Hippocampal formation (tissue), 2 donors: ENCODE measurements at regions not wholly inside any gene's neighbourhood (a gene's known extent, or its start where the extent isn't known, plus 50 kb on each side); places are given as distances from the start of the nearest gene placed in this dataset.
"Not testable (repeated sequence)": the region's sequence is repeated elsewhere in the genome, so short reads cannot be mapped to it uniquely, and the experiment has no call there.

Source experiments
- DNase-seq, 2 donors: peaks; one replicate each; lab custom pipeline; 2025; lab: John Stamatoyannopoulos, UW

DNA sequence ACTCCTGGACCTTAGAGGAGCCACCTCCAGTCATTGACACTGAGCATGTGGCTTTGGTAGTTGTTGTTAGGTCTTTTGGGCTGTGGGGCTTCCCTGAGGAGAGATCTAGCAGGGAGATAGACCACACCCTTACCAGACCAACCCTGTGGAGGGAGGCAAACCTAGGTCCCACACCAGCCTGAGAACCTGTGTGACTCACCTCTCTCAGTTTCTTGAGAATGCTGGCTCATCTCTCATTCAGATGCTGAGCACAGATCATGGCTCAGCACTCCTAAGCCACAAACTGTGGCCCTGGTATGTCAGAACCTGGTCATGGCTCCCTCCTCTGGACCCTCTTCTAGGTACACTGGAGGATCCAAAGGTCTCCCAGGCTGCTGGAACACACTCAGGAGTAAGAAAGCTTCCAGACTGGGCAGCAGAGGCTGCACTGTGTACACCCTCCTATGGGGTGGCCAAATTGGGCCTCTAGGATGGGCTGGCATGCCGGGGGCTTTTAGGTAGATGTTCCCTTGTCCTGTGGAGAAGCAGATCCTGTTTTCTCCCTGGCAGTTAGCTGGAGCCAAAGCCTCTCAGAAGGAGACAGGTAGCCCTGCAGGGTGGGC, 1294.5 kb downstream of the KHDRBS2 start:
- no peak for DNase-seq

DNA sequence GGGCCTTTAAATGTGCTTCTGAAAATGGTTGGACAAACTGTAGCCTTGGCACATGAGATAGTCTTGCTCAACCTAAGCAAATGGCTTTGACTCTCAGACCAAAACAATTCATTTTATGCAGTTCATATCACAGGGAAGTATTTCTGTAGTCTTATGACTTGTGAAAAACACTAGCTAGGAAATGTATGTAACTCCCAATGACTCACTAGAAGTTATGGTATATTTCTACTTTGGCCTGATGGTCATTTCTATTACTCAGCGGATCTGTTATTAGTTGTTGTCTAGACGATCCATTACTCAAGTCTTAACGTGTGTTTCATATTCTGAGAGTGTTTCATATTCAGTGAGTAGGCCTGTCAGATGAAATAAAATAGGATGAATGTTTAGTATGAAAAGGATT, 1333.5 kb downstream of the KHDRBS2 start:
- no peak for DNase-seq

DNA sequence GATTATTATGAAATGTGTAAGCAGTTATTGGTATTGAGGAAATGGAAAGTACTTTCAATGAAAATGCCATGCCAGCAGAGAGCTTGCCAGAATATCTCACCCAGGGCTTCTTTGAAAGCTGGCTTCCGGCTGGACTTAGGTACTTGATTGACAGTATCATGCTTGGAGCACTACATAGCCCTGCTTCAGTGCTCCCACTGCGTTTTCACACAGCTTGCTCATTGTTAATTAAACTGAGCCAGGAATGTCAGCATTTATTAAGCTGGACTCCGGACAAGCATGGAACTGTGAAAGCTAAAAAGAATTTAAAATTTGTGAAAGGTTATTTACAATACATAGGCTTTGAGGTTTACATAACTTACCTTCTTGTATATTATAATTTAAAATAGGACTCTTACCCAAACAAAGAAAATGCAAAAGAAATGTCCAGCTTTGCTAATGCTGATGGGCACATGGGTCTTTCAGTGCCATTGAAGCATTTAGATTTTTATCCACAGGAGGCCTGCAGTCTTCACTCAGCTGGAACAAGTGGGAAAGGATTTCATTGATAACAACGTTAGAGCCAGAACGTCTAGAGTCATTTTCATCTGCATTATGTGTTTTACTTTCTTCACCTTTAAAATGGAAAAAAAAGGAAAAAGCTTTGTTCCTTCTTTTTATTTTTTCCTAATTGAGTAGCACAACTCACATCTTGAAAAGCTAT, 1335.7 kb downstream of the KHDRBS2 start:
- not testable (repeated sequence) for DNase-seq

DNA sequence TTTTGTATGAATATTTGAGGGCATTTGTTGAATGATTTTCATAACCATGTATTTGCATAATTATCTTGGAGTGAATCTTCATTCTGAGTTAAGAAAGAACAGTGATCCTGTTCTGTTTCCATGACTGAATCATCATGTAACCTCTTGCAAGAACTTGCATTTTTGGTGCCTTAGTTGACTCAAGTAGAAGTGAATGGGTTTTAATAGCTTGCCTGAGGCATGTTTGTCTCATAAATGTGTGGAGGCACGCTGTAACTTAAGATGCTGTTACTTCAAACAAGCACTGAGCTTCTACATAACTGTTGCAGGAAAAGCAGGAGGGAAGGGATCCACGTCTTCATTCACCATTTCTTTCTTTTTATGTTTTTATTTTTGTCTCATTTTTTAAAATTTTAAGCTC, 1338.6 kb downstream of the KHDRBS2 start:
- DNase-seq, result not testable (repeated sequence)

DNA sequence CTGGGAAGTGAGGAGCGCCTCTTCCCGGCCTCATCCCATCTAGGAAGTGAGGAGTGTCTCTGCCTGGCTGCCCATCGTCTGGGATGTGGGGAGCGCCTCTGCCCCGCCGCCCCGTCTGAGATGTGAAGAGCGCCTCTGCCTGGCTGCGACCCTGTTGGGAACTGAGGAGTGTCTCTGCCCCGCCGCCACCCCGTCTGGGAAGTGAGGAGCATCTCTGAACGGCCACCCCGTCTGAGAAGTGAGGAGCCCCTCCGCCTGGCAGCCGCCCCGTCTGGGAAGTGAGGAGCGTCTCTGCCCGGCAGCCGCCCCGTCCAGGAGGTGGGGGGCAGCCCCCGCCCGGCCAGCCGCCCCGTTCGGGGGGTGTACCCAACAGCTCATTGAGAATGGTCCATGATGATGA, 1341.2 kb downstream of the KHDRBS2 start:
- DNase-seq, result not testable (repeated sequence)

DNA sequence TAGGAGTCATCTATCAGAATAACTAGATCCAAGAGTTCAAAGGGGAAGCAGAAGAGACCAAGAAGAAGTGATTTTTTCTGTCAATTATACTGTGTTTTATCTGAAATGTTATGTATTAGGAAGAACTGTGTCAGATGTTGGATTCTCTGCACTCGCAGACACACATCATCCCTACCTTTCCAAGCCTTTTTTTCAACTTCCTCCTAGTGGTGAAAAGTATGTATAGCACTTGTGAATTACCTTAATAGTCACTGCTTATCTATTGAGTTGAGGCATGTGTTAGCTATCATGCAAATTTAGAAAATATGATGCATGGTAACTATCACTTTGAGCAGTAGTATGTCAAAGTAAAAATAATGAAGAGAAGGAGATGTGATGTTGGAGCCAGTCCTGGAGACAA, 1350.1 kb downstream of the KHDRBS2 start:
- not testable (repeated sequence) for DNase-seq

DNA sequence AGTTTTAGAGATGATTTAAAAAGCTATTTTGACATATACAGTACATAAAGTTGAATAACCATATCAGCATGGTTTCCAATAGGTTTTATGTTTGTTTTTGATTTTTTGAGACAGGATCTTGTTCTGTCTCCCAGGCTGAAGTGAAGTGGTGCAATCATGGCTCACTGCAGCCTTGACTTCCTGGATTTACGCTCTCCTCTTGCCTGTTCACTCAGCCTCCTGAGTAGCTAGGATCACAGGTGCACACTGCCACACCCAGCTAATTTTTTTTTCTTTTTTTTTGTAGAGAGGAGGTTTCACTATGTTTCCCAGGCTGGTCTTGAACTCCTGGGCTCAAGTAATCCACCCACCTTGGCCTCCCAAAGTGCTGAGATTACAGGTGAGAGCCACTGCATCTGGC, 1366.4 kb downstream of the KHDRBS2 start:
- DNase-seq, result not testable (repeated sequence)

DNA sequence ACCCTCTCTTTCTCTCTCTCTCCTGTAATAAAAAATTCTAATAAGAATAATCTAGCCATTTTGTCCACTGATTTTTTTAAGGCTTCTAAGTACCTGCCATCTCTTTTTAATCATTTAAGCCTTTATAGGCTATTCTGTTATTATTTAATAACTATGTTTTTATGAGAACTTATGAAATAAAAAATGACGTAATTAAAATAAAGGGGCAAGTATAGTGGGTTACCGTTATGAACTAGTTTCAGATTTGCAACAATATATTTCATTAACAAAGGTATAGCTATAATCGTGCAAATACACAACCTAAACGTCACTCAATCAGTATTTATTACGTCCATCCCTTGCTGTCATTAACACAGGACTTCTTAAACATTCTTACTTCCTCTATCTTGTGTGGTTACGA, 1382.2 kb downstream of the KHDRBS2 start:
- not testable (repeated sequence) for DNase-seq

DNA sequence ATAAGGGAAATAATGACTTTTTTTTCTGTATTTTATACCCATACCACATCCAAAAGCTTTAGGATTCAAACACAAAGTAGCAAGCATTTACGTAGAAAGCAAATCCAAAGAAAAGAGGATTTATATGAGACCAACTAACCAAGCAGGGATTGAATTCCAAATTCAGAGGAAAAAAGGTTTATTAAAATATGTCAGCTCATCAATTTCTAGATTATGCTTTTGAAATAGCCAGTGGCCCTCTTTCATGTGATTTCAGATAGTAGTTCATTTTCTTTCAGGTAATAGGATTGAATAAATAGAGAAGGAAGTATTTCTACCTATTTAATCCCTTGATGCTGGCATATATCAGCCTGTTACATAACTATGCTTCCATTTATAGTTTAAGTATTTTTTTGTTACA, 1392.7 kb downstream of the KHDRBS2 start:
- not testable (repeated sequence) for DNase-seq

DNA sequence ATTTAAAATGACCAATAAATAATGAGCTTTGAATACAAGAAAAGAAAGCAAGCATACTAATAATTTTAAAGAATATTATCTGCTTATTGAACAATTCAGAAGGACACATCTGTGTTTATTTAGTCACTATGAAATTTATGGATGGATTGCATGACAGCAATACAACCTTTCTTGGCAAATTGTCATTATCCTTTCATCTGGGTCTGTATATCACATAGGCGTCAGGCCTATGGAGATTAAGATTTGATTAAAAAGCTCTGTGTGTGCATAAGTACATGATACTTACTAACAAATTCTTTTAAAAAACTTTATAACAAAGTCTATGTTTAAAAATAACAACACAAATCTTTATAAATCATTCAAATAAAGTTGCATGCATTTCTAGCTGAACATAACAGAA, 1394.4 kb downstream of the KHDRBS2 start:
- DNase-seq, result no peak

DNA sequence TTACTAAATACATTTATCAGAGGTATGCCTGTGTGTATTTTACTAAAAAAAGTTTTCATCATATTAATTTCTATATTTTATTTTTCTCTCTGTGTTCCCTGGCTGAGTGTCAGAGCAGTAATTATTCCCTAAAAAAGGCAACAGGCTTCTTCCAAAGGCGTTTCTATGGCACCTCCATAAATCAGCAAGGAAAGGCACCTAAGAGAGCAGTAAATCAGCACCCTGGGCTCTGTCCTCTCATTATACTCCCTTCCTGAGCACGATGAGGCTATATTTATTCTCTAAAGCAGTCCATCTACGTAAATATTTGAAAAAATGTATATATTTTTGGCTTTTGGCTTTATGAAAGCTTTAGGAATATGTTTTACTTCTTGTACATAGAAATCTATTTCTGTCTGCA, 1408.6 kb downstream of the KHDRBS2 start:
- not testable (repeated sequence) for DNase-seq

DNA sequence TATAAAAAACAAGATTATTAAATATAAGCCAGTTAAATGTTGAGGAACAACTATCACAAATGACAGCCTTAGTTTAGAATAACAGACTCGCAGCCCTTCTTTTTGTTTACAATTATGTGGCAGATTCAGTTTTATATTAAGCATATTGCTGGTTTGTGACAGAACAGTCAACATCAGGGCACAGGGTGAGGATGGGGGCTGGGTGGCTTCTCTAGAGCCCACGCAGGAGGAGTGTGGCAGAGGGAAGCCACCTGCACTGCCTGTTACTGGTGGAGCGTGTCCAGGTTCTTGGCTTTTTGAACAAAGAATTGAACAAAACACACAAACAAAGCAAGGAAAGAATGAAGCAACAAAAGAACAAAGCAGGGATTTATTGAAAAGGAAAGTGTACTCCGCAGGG, 1415.2 kb downstream of the KHDRBS2 start:
- DNase-seq, result not testable (repeated sequence)

DNA sequence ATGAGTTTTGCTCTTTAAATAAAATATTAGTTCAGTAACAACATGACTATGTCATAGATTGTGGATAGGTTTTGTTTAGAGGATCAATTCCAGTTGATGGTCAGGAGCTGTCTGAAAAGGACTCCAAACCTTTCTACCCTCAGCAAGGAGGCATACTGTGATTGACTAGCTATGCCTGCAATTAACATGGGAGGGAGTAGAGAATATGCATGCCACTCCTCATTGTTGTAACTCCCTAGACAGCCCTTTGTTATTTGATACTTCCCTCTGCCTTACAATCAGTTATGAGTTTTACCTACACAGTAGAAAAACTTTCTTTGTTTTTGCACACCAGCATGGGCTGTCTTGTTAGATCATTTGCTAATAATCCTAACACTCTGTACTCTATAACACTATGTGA, 1418.5 kb downstream of the KHDRBS2 start:
- no peak for DNase-seq

DNA sequence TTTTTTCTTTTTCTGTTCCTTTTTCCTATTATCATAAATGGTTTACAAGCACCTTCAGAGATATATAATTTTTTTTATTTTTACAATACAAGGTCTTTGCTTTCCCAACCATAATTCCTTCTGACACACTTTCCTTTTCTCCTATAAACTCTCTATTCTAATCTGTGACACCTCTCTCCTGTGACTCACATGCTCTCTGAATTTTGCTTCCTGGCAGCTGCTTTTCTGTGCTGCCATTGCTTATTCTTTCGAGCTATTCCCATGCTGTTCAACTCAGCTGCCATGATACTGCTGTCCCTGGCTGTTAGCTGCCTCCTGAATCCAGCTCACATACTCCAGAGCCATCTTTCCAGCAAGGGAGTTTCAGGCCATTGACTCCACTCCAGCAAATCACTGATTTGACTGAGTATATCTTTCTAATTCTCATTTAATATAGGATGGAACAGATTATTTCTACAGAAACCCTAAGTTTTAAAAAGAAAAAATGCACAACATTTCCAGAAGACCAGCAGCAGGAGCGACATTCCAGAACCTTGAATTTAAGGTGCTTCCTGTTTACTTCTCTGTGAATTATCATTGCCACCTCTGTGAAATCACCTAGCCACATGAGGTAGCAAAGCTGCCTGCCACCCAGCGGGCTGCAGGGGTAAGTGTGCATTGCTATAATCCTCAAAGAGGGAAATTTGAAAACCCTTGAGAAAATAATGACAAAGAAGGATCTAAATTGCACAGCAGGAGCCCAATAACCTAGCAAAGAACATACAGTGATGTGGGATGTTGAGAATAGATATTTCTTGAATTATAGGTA, 1442.6 kb downstream of the KHDRBS2 start:
- not testable (repeated sequence) for DNase-seq

DNA sequence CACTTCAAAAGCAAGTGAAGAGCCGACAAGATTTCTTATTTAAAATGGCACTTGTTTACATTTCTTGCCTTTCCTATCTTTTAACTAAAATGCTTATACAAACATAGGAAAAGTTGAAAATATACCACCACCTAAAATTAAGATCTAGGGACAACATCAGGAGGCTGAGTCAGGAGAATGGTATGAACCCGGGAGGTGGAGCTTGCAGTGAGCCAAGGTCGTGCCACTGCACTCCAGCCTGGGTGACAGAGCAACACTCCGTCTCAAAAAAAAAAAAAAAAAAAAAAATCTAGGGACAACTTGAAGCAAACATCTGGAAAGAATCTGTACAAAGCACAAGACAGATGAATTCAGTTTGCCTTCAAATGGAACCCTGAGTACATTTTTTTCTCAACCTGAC, 1455.3 kb downstream of the KHDRBS2 start:
- DNase-seq, result not testable (repeated sequence)

DNA sequence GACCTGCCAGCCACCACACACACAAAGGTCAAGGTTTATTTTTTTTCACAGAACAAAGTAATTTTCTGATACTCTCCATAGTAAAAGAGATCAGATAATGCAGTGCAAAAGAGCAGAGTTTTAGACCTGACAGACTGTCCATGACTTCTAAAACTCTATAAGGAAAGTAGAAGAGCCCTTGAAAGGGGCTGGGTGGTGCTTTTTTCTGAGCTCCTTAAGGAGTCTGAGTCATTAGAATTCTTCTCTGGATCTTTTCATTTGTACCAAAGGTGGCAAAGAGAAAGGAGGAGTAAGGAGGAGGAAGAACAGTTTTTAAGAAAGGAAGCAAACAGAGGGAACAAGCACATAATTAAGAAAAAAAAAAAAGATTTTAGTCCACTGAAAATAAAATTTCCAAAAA, 1463.4 kb downstream of the KHDRBS2 start:
- DNase-seq, result not testable (repeated sequence)

DNA sequence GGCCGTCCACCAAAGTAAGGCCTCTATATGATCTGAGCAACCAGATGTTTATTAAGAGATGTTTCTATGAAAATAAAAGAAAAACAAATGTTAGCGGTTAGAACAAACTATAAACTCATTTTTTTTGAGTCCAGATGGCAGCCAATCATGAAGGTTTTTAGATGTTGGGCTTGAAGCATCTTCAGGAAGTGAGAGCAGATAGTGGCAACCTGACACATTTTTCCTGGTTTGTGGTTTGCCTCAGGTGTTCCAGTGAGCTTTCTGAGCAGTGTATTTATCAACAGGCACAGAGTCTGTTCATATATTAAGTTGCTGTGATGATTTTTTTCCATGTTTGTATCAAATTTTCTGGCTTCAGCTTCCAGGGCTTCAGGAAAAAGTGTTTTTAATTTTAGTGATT, 1468.0 kb downstream of the KHDRBS2 start:
- not testable (repeated sequence) for DNase-seq

DNA sequence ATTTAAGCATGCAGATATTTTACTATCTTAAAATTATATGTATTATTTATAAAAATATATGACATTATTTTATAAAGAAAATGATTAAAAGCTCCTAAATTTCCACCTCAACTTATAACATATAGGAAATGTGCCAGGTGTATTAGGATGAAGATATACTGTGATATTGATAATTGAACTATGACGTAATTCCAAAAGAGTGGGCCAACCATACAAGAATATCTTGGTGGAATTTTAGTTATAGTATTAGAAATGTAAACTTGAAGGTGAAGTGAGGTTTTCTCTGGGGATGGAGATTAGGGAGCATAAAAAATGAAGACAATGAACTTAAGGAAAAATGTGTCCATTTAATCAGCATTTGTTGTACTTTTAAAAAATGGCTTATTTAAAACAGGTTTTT, 1471.2 kb downstream of the KHDRBS2 start:
- not testable (repeated sequence) for DNase-seq

DNA sequence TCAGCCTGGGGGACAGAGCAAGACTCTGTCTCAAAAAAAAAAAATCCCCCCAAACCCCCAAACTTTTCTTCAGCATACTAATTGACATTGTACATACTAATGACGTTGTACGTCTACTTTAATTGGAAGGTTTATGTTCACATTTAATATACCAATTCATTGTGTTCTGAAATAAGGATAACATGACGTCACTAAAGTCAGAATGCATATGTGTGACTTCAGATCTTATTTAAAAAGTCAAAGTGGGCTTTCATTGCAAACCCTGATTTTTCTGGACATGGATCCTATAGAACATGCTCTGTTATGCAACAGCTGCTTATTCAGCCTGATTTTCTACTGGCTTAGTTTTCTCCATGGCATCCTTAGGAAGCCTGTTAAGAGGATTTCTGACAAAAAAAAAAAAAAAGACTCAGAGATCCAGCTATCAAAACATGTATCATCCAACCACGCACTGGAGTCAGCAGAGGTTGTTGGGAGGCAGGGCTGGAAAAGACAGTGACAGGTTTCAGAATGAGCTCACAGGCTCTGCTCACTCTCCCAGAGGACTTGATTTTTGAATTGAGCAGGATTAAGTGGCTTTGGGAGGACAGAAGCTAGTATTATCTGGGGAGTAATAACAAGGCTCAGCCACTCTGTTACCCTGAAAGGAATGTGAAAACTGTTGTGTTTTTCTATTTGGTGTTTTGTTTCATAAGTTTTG, 1472.0 kb downstream of the KHDRBS2 start:
- not testable (repeated sequence) for DNase-seq

DNA sequence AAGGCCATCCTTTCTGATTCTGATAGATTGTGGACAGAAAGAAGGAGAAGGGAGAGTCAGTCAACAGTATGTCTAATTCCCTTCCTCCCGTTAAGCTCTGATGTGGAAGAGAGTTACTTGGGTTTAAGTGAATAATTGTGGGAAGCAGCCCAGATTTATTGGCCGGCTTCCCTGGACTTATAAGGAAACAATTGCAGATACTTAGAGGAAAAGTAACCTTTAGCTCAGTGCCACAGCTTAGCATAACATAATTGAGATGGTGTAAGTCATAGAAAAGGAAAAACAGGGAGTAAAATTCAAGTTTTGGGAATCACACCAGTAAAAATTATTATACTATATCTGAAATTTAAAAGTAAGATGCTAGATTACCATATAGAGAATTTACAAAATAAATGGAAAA, 1475.8 kb downstream of the KHDRBS2 start:
- not testable (repeated sequence) for DNase-seq

DNA sequence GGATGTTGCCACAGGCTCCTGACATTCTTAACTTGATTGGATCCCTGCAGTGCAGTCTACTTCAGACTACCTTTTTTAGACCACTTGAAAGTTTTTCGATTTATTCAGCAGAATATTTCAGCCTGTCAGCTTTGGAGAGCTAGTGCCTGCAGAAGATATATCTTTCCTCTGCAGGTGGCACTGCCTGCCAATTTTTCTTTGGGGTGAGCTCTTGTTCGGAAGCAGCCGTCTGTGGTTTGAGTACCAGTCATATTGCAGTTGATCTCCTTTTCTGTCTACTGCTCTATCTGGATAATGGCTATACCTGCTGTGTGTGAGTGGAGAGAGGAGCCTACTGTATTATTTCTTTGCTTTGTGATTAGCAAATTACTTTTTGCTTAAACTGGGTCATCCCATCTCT, 1486.9 kb downstream of the KHDRBS2 start:
- peak in 1 of 2 donors; percentile 53 for DNase-seq

DNA sequence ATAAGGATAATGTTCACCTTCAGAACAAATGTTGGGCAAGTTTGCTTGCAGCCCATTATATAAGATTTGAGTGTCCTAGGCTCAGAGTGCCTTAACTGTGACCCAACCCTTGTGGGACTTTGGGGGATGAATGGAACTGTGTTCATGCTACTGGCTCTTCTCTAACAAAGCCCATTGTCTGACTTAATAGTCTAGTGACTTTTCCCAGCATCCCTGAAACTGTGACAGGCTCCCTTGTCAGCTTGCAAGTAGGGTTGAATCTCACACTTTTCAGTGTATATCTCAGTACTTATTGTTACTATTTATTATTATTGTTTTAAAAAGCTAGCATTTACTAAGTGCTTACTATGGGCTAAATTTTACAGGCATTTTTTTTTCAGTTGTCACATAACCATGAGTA, 1488.2 kb downstream of the KHDRBS2 start:
- not testable (repeated sequence) for DNase-seq
